ENCODE measurements at regions not wholly inside any gene's neighbourhood (a gene's known extent, or its start where the extent isn't known, plus 50 kb on each side); places are given as distances from the start of the nearest gene placed in this dataset.
"Not testable (repeated sequence)": the region's sequence is repeated elsewhere in the genome, so short reads cannot be mapped to it uniquely, and the experiment has no call there.

DNA sequence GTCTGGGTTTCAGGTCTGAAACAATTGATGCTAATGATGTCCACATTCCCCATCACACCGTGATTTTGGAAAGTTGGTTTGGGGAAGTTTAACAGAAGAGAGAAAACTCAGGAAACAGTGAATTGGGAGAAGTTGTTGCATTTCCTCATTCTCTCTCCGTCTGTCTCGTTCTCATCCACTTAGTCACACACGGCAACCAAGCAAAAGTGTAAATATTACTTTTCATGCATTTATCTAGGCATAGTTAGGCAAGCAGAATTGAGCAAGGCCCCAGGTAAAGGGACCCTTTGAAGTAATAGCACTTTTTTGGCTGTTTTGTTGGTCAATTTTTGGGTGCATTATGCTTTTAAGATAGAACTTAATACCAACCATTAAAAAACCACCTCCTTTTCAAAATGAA lies 137.0 kb upstream of the SULF2 start:
- Histone ChIP-seq H3K27ac (ENCODE audit: low read depth, low read length) (no peak overlapping the region), H3K4me1 (ENCODE audit: control insufficient read depth, insufficient read depth, low read length) (no peaks in the 10 kb centered on the region)

DNA sequence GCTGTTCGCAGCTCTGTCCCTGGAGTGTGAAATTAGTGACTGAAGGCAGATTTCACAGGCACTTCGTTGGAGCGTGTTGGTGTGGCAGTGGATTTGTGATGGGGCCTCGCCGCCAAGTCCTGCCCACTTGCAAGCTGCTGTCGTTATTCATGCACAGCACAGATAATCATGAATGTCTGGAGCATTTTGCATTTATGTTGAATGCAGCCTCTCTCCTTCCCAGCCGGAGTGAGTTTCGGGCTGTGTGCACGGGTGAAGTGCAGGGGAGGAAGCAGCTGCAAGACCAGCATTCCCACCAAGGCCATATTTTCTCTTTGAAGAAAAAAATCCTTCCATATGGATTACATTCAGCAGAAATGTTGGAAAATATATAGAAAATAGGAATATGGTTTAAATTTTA lies 136.5 kb upstream of the SULF2 start:
- not testable (repeated sequence) for H3K36me3 ChIP-seq (ENCODE audit: control insufficient read depth, insufficient read depth, low read length); H3K27ac ChIP-seq (ENCODE audit: low read depth, low read length); H3K4me3 ChIP-seq (ENCODE audit: low read depth, low read length); H3K4me1 ChIP-seq (ENCODE audit: control insufficient read depth, insufficient read depth, low read length); H3K27me3 ChIP-seq (ENCODE audit: control insufficient read depth, insufficient read depth, low read length); H3K9me3 ChIP-seq (ENCODE audit: control insufficient read depth, insufficient read depth, low read length)
- DNase-seq (ENCODE audit: low read depth in 4 of 6, low spot score in 6 of 6): peak in 2 of 6 donors; percentile 77 to 86
- WGBS (ENCODE audit: insufficient coverage): 38% methylated on average over 1 of the region's 9 CpGs

More for the DNA sequence above, 137.0 kb upstream of the SULF2 start:
- DNase-seq (ENCODE audit: low read depth in 4 of 6, low spot score in 6 of 6): no peak
- no CpG with 5 or more reads among the region's 4 CpGs for WGBS (ENCODE audit: insufficient coverage)
- H3K27me3 ChIP-seq (ENCODE audit: control insufficient read depth, insufficient read depth, low read length): peaks cover 7% of the 10 kb centered on the region
- H3K4me3 ChIP-seq (ENCODE audit: low read depth, low read length): no peak overlapping the region
- no peaks in the 10 kb centered on the region for H3K9me3 ChIP-seq (ENCODE audit: control insufficient read depth, insufficient read depth, low read length)
- no peaks in the 10 kb centered on the region for H3K36me3 ChIP-seq (ENCODE audit: control insufficient read depth, insufficient read depth, low read length)

DNA sequence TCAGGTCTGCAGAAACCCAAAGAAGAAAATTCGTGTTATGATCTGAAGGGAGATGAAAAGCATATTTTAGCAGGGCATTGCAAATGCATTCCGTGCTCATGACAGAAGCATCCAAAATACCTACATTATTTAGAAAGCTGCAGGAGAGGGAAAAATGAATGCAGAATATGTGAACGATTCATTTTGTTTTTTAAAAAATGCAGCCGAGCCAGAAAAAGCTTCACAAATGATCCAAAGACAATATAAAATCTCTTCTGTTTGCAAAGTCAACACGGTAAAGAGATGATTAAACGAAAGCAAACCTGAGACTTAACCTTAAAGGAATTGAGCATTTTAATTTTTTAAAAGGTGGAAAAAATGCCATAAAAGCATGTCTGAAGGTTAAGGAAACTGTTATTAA lies 136.1 kb upstream of the SULF2 start:
- WGBS (ENCODE audit: insufficient coverage): 20% methylated on average over 1 of the region's 6 CpGs
- Histone ChIP-seq H3K4me3 (ENCODE audit: low read depth, low read length) (no peak overlapping the region), H3K9me3 (ENCODE audit: control insufficient read depth, insufficient read depth, low read length) (no peaks in the 10 kb centered on the region), H3K27ac (ENCODE audit: low read depth, low read length) (no peak overlapping the region), H3K27me3 (ENCODE audit: control insufficient read depth, insufficient read depth, low read length) (peaks cover 7% of the 10 kb centered on the region), H3K36me3 (ENCODE audit: control insufficient read depth, insufficient read depth, low read length) (no peaks in the 10 kb centered on the region), H3K4me1 (ENCODE audit: control insufficient read depth, insufficient read depth, low read length) (no peaks in the 10 kb centered on the region)
- DNase-seq (ENCODE audit: low read depth in 4 of 6, low spot score in 6 of 6): peak in 2 of 6 donors; percentile 62 to 69

DNA sequence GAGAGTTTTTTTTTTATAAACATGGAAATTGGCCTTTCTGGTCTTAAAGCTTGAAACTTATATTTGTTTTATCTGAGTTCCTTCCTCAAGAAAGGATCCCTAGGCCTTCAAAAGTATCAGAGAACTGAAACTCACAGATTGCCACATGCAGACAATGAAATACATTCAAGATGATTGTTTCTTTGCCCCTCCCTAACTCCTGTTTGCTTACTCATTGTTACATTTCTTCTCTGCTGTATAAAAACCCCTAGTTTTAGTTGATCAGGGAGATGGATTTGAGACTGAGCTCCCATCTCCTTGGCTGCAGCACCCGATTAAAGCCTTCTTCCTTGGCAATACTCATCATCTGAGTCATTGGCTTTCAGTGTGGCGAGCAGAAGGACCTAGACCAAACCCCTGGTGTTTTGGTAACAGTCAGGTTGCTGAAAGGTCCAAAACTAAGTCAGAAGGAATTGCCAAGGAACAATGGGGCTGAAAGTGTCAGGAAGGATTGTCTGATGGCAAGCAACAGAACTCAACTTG lies 132.3 kb upstream of the SULF2 start:
- H3K27ac ChIP-seq (ENCODE audit: low read depth, low read length): no peak overlapping the region
- no peak for DNase-seq (ENCODE audit: low read depth in 4 of 6, low spot score in 6 of 6)
- peaks cover 5% of the 10 kb centered on the region for H3K27me3 ChIP-seq (ENCODE audit: control insufficient read depth, insufficient read depth, low read length)
- H3K4me3 ChIP-seq (ENCODE audit: low read depth, low read length): no peak overlapping the region
- WGBS (ENCODE audit: insufficient coverage): 100% methylated on average over 1 of the region's 2 CpGs
- H3K36me3 ChIP-seq (ENCODE audit: control insufficient read depth, insufficient read depth, low read length): no peaks in the 10 kb centered on the region
- H3K4me1 ChIP-seq (ENCODE audit: control insufficient read depth, insufficient read depth, low read length): no peaks in the 10 kb centered on the region
- H3K9me3 ChIP-seq (ENCODE audit: control insufficient read depth, insufficient read depth, low read length): no peaks in the 10 kb centered on the region

DNA sequence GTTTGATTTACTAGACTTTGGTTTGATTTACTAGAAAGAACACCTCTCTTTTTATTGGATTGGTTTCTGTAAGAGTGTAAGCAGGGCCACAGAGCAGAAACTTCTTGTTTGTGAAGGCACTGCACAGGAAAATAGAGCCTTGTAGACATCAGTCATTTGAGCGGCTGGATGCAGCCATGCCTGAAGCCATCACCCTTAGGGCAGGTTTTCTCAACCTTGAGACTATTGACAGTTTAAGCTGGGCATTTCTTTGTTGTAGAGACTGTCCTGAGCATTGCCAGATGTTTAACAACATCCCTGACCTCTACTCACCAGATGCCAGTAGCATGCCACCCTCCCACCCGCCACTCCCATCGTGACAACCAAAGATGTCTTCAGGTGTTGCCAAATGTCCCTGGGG lies 130.2 kb upstream of the SULF2 start:
- WGBS (ENCODE audit: insufficient coverage): 97% methylated on average over 3 of the region's 3 CpGs

DNA sequence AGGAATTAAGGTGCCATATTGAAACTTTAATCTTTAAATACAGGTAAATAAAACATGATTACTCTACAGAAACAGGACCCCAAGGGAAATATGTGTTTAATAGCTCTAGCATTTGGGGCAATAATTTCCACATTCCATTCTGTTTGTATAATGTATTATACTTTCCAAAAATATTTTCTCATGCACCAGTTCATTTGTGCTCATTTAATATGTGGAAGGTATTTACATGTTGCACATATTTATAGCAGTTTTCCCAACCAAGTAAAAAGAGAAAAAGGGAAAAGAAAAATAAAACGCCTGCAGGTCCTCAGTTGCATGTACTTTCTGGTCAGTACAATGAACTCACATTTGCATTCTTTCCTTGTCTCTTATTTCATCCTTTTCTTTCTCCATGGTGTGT lies 129.5 kb upstream of the SULF2 start:
- H3K9me3 ChIP-seq (ENCODE audit: control insufficient read depth, insufficient read depth, low read length): no peaks in the 10 kb centered on the region
- no peak overlapping the region for H3K4me3 ChIP-seq (ENCODE audit: low read depth, low read length)
- H3K36me3 ChIP-seq (ENCODE audit: control insufficient read depth, insufficient read depth, low read length): no peaks in the 10 kb centered on the region
- WGBS (ENCODE audit: insufficient coverage): no CpG with 5 or more reads among the region's 1 CpG
- peaks cover 4% of the 10 kb centered on the region for H3K4me1 ChIP-seq (ENCODE audit: control insufficient read depth, insufficient read depth, low read length)
- no peak for DNase-seq (ENCODE audit: low read depth in 4 of 6, low spot score in 6 of 6)
- H3K27me3 ChIP-seq (ENCODE audit: control insufficient read depth, insufficient read depth, low read length): peaks cover 6% of the 10 kb centered on the region
- H3K27ac ChIP-seq (ENCODE audit: low read depth, low read length): no peak overlapping the region

More for the DNA sequence above, 130.2 kb upstream of the SULF2 start:
- Histone ChIP-seq H3K27me3 (ENCODE audit: control insufficient read depth, insufficient read depth, low read length) (peaks cover 6% of the 10 kb centered on the region), H3K4me3 (ENCODE audit: low read depth, low read length) (no peak overlapping the region), H3K27ac (ENCODE audit: low read depth, low read length) (no peak overlapping the region), H3K9me3 (ENCODE audit: control insufficient read depth, insufficient read depth, low read length) (no peaks in the 10 kb centered on the region), H3K4me1 (ENCODE audit: control insufficient read depth, insufficient read depth, low read length) (no peaks in the 10 kb centered on the region), H3K36me3 (ENCODE audit: control insufficient read depth, insufficient read depth, low read length) (no peaks in the 10 kb centered on the region)
- no peak for DNase-seq (ENCODE audit: low read depth in 4 of 6, low spot score in 6 of 6)

DNA sequence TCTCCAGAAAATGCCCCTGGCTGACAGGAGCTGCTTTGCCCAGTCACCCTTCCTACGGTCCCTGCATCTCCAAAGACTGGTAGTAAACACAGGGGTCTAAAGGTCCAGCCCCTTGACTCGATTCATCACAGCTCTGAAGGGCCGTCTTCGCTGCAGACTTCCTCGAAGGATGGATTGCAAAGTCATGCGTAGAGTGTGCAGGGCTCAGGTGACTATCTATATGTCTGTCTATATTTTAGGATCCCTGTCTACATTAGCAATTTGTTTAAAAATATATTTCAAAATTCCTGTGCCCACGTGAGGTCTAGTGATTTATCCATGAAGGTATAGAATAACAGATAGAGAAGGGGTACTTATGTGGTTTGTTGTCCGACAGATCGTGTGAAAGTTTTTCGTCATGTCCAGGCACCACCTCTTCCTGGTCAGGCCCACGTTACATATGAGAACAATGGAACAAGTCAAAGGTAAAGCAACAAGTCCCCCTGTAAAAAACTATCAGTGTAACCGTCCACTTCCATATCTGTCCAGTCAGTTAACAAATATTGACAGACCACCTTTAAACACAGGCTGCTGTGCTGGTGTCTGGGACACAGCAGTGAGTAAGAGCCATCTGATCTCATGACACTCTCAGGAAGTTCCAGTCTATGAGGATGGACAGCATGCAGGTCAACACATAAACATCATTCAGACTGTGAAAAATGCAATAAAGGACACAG lies 127.7 kb upstream of the SULF2 start:
- WGBS (ENCODE audit: insufficient coverage): 71% methylated on average over 6 of the region's 12 CpGs
- not testable (repeated sequence) for H3K4me3 ChIP-seq (ENCODE audit: low read depth, low read length); H3K36me3 ChIP-seq (ENCODE audit: control insufficient read depth, insufficient read depth, low read length); H3K27ac ChIP-seq (ENCODE audit: low read depth, low read length); H3K9me3 ChIP-seq (ENCODE audit: control insufficient read depth, insufficient read depth, low read length); DNase-seq (ENCODE audit: low read depth in 4 of 6, low spot score in 6 of 6); H3K27me3 ChIP-seq (ENCODE audit: control insufficient read depth, insufficient read depth, low read length)
- H3K4me1 ChIP-seq (ENCODE audit: control insufficient read depth, insufficient read depth, low read length): peaks cover 23% of the 10 kb centered on the region

DNA sequence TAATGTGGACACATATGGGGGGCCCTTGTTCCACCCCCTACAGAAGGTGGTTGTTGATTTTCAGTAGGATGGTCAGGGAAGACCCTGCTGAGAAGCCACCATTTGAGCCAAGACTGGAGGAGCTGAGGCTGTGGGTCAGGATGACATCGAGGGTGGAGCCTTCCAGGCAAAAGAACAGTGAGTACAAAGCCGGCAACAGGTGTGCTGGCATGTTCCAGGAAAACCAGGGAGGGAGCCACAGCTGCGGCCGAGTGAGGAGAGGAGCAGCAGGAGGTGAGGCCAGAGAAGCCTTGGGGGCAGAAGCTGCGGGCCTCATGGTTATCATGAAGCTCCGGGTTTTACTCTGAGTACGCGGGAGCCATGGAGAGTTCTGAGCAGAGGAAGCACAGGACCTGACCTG lies 126.9 kb upstream of the SULF2 start:
- H3K27me3 ChIP-seq (ENCODE audit: control insufficient read depth, insufficient read depth, low read length); H3K27ac ChIP-seq (ENCODE audit: low read depth, low read length); H3K4me3 ChIP-seq (ENCODE audit: low read depth, low read length); H3K36me3 ChIP-seq (ENCODE audit: control insufficient read depth, insufficient read depth, low read length); H3K9me3 ChIP-seq (ENCODE audit: control insufficient read depth, insufficient read depth, low read length); DNase-seq (ENCODE audit: low read depth in 4 of 6, low spot score in 6 of 6): not testable (repeated sequence)
- H3K4me1 ChIP-seq (ENCODE audit: control insufficient read depth, insufficient read depth, low read length): peaks cover 23% of the 10 kb centered on the region
- WGBS (ENCODE audit: insufficient coverage): 73% methylated on average over 7 of the region's 8 CpGs

DNA sequence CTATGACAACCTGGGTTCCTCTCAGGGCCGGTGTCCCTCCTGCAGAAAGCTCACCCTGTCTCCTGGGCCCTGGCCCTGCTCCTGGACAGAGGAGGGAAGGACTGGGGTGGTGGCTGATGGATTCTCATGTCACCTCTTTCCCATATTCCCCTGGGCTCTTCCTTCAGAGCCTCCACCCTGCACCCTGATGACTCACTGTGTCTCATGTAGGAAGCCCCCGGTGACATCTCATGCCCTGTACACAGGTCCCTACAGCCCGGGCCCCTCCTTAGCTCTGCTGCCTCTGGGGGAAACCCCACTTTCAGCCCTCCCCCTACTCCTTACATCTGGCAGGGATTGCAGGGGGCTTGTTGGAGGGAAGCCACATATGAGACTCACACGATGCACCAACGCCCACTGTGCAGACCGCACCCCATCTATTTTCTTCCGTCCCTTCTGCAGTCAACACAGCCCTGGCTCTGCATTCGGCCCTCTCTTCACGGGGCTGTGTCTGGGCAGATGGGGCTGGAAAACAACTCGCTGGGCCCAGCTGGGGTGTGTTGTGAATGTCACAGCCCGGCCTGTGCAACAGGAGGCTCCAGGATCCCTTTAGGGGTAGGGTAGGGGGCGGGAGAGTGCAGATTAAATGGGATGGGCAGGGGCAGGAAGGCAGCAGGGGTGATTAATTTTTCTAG lies 124.6 kb upstream of the SULF2 start:
- peaks cover 27% of the 10 kb centered on the region for H3K4me1 ChIP-seq (ENCODE audit: control insufficient read depth, insufficient read depth, low read length)
- DNase-seq (ENCODE audit: low read depth in 4 of 6, low spot score in 6 of 6); H3K9me3 ChIP-seq (ENCODE audit: control insufficient read depth, insufficient read depth, low read length); H3K36me3 ChIP-seq (ENCODE audit: control insufficient read depth, insufficient read depth, low read length); H3K27me3 ChIP-seq (ENCODE audit: control insufficient read depth, insufficient read depth, low read length); H3K27ac ChIP-seq (ENCODE audit: low read depth, low read length); H3K4me3 ChIP-seq (ENCODE audit: low read depth, low read length): not testable (repeated sequence)
- 57% methylated on average over 4 of the region's 12 CpGs for WGBS (ENCODE audit: insufficient coverage)

Data from spinal cord (tissue), 9 donors.